Astrocyte of the cerebellum (primary cell): ENCODE measurements at regions not wholly inside any gene's neighbourhood (a gene's known extent, or its start where the extent isn't known, plus 50 kb on each side); places are given as distances from the start of the nearest gene placed in this dataset.

Experiments
- DNase-seq: peaks from one replicate; pipeline ENCODE4 v3.0.0-alpha.2; 2011; ENCODE audit warnings: low read depth
- H3K4me3 ChIP-seq: 2 replicates; pipeline ENCODE4 v1.5.1; 2011; ENCODE audit warnings: mild to moderate bottlenecking, low read depth, low read length, moderate library complexity
- in situ Hi-C: cut with HindIII; loops from 2 replicates; pipeline ENCODE4 v1.10.0; 2017; ENCODE audit warnings: low sequenced_read_pairs
- TF ChIP-seq, protein P1 (sequence below): IDR thresholded peaks from 2 replicates; pipeline ENCODE4 v1.5.1; 2012; ENCODE audit warnings: low read length, low read depth, moderate library complexity, mild to moderate bottlenecking; ENCODE audit errors: missing control alignments

- in situ Hi-C loops, result no loop called here
- TF ChIP-seq, protein P1, sequence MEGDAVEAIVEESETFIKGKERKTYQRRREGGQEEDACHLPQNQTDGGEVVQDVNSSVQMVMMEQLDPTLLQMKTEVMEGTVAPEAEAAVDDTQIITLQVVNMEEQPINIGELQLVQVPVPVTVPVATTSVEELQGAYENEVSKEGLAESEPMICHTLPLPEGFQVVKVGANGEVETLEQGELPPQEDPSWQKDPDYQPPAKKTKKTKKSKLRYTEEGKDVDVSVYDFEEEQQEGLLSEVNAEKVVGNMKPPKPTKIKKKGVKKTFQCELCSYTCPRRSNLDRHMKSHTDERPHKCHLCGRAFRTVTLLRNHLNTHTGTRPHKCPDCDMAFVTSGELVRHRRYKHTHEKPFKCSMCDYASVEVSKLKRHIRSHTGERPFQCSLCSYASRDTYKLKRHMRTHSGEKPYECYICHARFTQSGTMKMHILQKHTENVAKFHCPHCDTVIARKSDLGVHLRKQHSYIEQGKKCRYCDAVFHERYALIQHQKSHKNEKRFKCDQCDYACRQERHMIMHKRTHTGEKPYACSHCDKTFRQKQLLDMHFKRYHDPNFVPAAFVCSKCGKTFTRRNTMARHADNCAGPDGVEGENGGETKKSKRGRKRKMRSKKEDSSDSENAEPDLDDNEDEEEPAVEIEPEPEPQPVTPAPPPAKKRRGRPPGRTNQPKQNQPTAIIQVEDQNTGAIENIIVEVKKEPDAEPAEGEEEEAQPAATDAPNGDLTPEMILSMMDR, result no peak
- no peak for DNase-seq
- H3K4me3 ChIP-seq, result no peak overlapping the region
These were observed 144.4 kb upstream of the TMPO start for GRCh38 chr12:98370976-98371375.

- in situ Hi-C loops, result no loop called here
- DNase-seq, result no peak
- TF ChIP-seq, protein P1, result no peak
- no peak overlapping the region for H3K4me3 ChIP-seq
These were observed 144.0 kb upstream of the TMPO start for GRCh38 chr12:98371419-98371818.

GRCh38 chr12:98372340-98373024 lies 142.9 kb upstream of the TMPO start:
- in situ Hi-C loops, result no loop called here
- DNase-seq, result no peak
- TF ChIP-seq, protein P1, result no peak
- H3K4me3 ChIP-seq, result no peak overlapping the region

DNA sequence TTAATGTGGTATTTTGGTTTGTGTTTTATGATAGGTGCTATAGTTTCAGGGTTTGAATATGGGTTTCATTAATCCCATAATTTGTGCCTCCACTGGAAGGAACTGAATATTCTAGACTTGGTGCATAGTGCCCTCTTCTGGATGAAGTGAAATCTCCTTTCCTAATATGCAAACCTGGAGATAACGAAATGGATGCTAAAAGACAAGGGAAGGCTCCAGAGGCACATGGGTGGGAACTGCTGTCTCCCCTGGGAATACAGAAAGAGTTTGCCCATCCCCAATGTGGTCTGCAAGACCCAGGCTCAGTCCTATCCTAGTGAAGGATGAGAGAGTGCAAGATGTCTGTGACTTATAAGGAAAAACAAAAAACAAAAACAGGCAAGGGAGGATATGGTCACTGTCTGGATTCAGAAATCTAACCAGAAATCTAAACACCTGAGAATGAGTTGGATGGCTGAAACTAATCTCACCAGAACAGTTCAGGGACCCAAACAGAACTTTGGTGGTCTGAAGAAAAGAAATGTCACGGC lies 142.3 kb upstream of the TMPO start:
- peak; percentile 59 for DNase-seq
- TF ChIP-seq, protein P1, result peak; percentile 59
- no peak overlapping the region for H3K4me3 ChIP-seq
- in situ Hi-C loops, result no loop called here

GRCh38 chr12:98374007-98374406 lies 141.4 kb upstream of the TMPO start:
- H3K4me3 ChIP-seq, result no peak overlapping the region
- DNase-seq, result no peak
- in situ Hi-C loops, result no loop called here
- TF ChIP-seq, protein P1, result peak; percentile 59

DNA sequence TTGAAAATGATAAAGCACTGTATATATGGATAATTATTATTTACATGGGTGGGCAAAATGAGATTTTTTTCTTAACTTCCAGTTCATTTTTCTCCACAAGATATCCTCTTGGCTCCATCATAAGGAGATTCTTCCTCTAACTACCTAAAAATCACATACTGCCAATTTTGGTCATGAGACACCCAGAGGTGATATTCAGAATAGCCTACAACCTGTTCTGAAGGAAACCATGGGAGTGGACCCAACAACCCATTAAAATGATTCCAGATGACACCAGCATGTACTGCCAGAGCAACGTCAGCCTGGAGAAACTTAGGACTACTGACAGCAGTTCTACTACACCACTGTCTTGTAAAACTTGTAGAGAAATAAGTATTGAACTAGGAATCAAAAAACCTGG lies 136.3 kb upstream of the TMPO start:
- DNase-seq, result no peak
- TF ChIP-seq, protein P1, result no peak
- in situ Hi-C loops, result no loop called here
- no peak overlapping the region for H3K4me3 ChIP-seq
